Inflammatory macrophage (primary cell): ENCODE measurements at regions not wholly inside any gene's neighbourhood (a gene's known extent, or its start where the extent isn't known, plus 50 kb on each side); places are given as distances from the start of the nearest gene placed in this dataset.
A peak's percentile ranks its signal among the peaks of the same experiment; 100 is the strongest.

Experiments used
- DNase-seq, 2 donors: peaks; one replicate each; pipeline ENCODE4 v3.0.0-alpha.2; 2020 to 2022

GRCh38 chr14:97603201-97603600, 806.0 kb downstream of the VRK1 start:
- DNase-seq = no peak

DNA sequence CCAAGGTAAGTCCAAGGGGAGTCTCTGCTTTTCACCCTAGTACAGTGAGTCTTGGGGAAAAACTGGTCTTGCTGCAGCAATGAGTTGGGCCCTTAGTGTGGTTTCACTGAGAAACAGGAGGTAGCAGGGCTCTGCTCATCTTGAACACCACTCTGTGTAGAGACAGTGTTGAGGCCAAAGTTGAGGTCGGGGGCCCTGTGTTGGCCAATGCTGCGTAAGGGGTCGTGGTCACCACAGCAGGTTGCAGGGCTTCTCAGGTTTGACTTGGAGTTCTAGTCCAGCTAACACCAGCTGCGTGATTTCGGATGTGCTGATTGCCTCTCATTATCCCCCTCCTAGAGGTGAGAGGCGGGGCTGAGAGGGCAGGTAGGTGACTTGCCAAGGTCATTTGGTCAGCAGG, 807.5 kb downstream of the VRK1 start:
- no peak for DNase-seq

DNA sequence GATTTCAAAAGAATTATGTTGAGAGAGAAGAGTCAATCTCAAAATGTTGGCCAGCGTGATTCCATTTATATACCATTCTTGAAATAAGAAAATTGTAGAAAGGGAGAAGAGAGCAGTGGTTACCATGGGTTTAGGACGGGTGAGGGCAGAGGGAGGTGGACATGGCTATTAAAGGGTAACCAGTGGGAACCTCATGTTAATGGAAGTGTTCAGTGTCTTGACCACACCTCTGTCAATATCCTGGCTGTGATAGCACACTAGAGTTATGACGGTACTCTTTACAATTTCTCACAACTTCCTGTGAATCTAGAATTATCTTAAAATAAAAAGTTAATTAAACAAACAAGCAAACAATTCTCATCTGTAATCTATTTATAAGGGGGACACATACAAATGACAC, 821.2 kb downstream of the VRK1 start:
- DNase-seq = no peak

DNA sequence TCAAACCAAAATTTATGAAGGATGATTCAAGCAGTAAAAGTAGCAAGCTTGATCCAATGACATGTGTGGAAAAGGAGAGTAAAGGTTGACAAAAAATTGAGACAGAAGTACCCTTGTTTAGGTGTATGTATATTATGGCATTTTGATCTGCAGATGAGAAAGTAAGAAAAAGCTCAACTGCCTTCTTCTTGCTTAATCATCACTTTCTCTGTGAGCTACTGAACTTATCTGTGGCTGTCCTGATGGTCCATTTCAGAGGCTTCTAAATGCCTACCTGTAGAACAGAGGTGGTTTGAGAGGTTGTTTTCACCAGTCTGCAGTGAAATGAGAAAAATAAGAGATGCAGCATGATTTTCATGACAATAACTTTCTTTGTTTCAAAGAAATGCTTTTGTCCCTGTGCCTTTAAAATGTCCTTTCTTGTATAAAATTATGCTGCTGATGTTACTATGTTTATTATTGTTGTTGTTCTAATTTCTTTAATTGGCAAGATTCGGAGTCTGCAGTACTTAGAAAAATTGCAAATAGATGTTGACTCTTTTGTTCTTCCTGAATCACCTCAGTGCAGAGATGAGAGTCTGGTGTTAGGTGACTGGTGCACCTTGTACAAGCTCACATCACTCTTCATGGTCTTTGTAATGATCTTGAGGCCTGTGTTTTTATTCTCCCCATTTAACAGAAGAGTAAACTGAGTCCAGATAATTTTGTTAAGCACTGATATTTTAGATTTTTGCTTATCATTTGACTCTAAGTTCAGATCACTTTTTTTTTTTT, 821.9 kb downstream of the VRK1 start:
- no peak for DNase-seq

DNA sequence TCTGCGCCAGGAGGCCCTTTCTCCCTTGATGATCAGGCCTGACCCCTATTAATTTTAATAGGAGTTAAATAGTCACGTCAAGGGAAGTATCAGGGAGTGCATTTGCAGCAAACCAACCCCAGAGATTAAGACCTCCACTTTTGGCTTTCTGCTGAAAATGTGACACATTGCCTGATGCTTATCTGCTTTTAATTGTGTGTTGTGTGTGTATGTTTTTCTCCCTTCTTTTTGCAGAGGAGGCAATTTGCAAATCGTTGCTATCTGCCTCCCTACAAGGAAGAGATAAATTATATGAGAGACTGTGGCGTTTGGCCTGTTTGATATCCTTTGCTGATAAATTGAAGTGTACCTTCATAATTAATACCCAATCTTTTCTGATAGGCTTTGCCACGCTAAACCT, 822.9 kb downstream of the VRK1 start:
- DNase-seq = no peak

GRCh38 chr14:97624985-97625384, 827.8 kb downstream of the VRK1 start:
- DNase-seq = no peak

DNA sequence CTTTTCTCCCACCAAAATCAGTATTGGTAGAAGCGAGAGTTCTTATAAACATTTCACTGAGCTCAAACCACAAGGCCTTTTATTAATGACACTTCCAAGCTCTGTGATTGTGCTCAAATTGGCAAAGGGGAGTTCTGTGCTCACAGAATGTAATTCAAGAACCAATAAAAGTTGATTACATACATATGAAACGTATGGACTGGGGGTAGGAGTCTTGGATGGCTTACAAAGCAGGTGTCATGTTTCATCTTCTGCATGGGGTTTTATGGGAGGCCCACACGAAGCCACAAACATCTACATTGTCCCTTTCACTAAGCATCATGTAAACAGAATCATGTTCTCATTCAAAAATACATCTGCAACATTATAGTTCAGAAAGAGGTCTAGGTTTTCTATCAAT, 828.3 kb downstream of the VRK1 start:
- DNase-seq = no peak

- DNase-seq = no peak
These were observed 828.9 kb downstream of the VRK1 start for GRCh38 chr14:97626088-97626487.

GRCh38 chr14:97630249-97630648, 833.1 kb downstream of the VRK1 start:
- DNase-seq = no peak

DNA sequence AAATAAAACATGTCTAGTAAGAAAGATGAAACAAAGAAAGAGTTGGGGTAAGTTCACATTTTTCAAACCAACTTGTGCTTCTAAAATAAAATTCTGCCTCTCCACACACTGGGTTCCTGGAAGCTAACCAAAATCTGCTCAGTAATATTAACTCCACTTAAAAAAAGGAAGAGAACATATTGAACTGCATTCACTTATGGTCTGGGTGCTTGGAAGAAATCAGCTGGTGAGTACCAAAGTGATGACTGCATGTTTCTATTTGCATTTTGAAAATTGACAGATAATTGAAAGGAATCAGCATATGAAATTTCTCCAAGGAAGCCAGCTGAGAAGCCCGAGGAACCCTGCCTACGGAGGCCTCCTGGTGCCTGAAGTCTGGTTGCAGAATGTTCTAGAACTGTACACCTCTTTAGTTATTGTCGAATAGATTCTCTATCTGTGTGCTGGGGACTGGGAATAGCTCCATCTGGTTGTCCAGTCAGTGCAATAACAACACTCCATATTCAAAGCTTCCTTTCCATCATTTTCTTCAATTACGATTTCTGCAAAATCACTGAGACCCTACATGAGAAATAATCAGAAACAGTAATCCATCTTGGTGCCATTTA, 836.1 kb downstream of the VRK1 start:
- DNase-seq = no peak

DNA sequence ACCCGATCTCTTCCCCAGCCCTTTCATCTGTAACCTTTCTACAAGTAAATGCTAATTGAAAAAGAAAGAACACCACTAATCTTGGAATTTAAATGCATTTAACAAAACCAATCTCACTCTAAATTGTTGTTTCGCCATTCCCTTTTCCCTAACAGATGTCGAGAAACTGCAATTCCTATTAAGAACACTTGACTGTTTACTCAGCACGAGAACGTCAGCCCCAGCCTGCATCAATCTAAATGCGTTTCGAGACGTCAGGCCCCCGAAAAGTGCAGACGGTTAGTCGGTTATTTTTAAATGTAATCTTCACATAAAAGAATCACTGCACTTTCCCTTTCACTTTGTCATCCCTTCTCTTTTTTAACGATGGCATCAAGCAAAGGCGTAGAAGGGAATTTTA, 837.6 kb downstream of the VRK1 start:
- no peak for DNase-seq

- DNase-seq = peak in 1 of 2 donors; percentile 42
These were observed 841.7 kb downstream of the VRK1 start for GRCh38 chr14:97638864-97639263.

DNA sequence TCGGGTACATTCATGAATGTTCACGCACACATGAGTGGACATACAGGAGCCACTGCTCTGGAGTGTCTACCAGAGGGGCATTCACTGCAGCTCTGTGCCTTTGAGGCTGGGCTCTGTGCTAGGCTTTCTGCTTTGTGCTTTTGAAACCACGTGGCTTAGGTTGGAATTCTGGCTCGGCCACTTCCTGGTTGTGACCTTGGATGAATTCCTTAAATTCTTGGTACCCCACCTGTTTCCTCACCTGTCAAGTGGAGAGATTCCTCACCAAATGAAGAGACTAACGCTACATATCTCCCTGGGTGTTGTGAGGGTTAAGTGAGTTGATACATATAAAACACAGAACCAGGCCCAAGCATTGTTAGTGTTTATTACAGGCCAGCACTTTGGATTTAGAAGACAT, 842.8 kb downstream of the VRK1 start:
- DNase-seq = no peak

- DNase-seq = no peak
These were observed 844.6 kb downstream of the VRK1 start for GRCh38 chr14:97641827-97642226.

DNA sequence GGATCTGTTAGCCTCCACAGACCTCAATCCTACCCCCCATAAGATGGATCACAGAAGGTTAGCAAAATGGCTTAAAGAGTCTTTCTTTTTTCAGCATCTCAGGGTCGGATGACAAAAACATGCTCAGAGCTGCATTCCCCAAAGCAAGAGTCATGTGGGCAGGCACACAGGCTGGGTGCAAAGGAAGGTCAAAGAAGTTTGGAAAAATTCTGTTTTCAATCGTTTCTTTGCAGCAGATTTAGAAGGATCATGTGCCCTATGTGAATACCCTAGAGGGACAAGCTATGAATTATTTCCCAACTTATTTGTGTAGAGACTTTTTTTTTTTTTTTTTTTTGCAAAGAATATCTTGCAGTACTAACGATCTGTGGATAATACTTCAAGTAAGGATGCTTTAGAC, 845.4 kb downstream of the VRK1 start:
- no peak for DNase-seq

GRCh38 chr14:97644365-97644764, 847.2 kb downstream of the VRK1 start:
- DNase-seq = no peak

GRCh38 chr14:97649752-97650151, 852.6 kb downstream of the VRK1 start:
- DNase-seq = no peak

DNA sequence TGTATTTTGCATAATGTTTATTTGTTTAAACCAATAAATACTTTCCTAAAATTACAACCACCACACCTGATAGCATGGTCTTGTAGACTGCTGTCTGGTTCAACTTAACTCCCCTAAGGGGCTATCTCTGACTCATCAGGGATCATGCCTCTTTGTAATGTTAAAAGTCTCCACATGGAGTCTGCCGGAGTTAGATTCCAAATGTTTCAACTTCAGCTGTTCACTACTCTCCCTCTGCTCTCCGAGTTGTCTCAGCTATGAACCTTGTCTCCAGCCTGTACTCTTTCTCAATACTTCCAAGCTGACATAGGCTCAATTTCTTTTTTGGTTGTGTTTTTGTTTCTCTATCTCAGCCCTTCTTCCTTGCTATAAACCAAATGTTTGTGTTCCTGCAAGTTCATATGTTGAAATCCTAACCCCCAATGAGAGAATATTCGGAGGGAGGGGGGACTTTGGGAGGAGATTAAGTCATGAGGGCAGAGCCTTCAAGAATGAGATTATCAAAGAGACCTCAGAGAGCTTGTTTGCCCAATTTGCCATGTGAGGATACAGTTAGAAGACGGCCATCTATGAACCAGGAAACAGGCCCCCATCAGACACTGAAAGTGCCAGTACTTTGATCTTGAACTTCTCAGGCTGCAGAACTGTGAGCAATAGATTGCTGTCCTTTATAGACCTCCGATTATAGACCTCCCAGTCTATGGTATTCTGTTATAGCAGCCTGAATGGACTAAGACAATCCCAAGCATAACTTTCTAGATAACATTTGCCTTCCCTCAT, 858.2 kb downstream of the VRK1 start:
- no peak for DNase-seq

DNA sequence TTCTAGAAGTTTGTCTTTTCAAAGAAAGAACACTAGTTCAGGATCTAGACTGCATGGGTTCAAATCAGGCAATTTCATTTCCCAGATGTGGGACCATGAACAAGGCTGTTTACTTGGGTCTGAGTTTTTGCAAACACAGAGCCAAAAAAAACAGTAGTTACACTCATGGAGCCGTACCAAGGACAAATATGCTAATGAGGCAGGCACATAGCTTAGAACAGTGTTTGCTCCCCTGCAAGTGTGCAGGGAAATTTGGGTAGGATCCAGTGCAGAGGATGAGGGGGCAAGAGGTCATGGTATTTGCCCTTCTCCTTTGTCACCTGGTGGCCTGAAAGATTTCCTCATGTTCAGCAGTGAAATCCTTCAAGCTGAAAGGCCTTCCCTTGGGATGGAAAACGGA, 860.4 kb downstream of the VRK1 start:
- DNase-seq = no peak

- DNase-seq = no peak
These were observed 890.9 kb downstream of the VRK1 start for GRCh38 chr14:97687944-97688630.

GRCh38 chr14:97688631-97689336, 891.6 kb downstream of the VRK1 start:
- DNase-seq = no peak

- no peak for DNase-seq
These were observed 894.9 kb downstream of the VRK1 start for GRCh38 chr14:97692084-97692483.
